K562 (cell line): ENCODE measurements at regions not wholly inside any gene's neighbourhood (a gene's known extent, or its start where the extent isn't known, plus 50 kb on each side); places are given as distances from the start of the nearest gene placed in this dataset.

Source experiments
- ATAC-seq: fragments of 200-7000 bp; cut with Tn5 transposase; 3 replicates; pipeline ENCODE4 v1.9.1; 2020; ENCODE audit warnings: moderate library complexity
- BruUV-seq: library from RNA; stranded (reverse); fragments of 400-500 nt; replicated peaks from 2 replicates; lab custom pipeline; 2021; lab: Mats Ljungman, UMichigan
- CTCF ChIA-PET: fragments of 300-600 bp; formaldehyde crosslinking; extraction: SDS; loops from one replicate; lab custom pipeline; 2021; ENCODE audit warnings: low intra/inter-chr PET ratio; lab: Yijun Ruan, JAX
- POLR2A ChIA-PET: fragments of 300-600, 350-650 bp; sonication (Branson Sonifier 250); formaldehyde crosslinking; extraction: SDS; loops from one replicate; lab custom pipeline; 2021; ENCODE audit warnings: antibody characterized with exemption, inconsistent platforms; lab: Yijun Ruan, JAX
- DNase-seq, 4 experiments: peaks; one replicate each; pipeline versions ENCODE4 v3.0.0 to v3.0.0-alpha.2; 2011 to 2018; ENCODE audit warnings: low spot score in 3 of 4, mixed read lengths in 3 of 4; ENCODE audit errors: extremely low read depth in 1 of 4
- FAIRE-seq: peaks from 2 replicates; lab custom pipeline; 2011; peaks lifted over from hg19 to GRCh38; lab: Jason Lieb, UNC
- H2AFZ ChIP-seq: 2 replicates; pipeline ENCODE4 v1.6.0; 2011; ENCODE audit warnings: low read depth, low read length, control low read depth, inconsistent platforms
- H3K27ac ChIP-seq: fragments of 200-600 bp; 3 replicates; pipeline ENCODE4 v1.8.0; 2011; ENCODE audit warnings: low read depth, mild to moderate bottlenecking, control low read depth, inconsistent platforms, low read length, moderate library complexity, mixed read lengths; ENCODE audit errors: extremely low read depth
- H3K27me3 ChIP-seq, 2 experiments: fragments of 300-600 bp in 1 of 2; 2 replicates in 1 of 2; 3 replicates in 1 of 2; pipeline versions ENCODE4 v1.6.0 to v1.8.0; 2011; ENCODE audit warnings: inconsistent platforms in 2 of 2, low read length in 2 of 2, mild to moderate bottlenecking in 1 of 2, mixed read lengths in 1 of 2, moderate library complexity in 1 of 2; ENCODE audit not compliant: control insufficient read depth in 2 of 2, insufficient read depth in 2 of 2
- H3K36me3 ChIP-seq: fragments of 300-600 bp; 3 replicates; pipeline ENCODE4 v1.8.0; 2011; ENCODE audit warnings: mild to moderate bottlenecking, low read length, inconsistent platforms; ENCODE audit not compliant: control insufficient read depth, insufficient read depth
- H3K4me1 ChIP-seq, 2 experiments: fragments of 200-600 bp in 1 of 2; replicated peaks in 1 of 2; 2 replicates in 1 of 2; 3 replicates in 1 of 2; pipeline versions ENCODE4 v1.5.1 to v1.8.0; 2011; ENCODE audit warnings: inconsistent platforms in 2 of 2, low read length in 2 of 2, mild to moderate bottlenecking in 1 of 2, mixed read lengths in 1 of 2, moderate library complexity in 1 of 2; ENCODE audit not compliant: control insufficient read depth in 2 of 2, insufficient read depth in 2 of 2
- H3K4me2 ChIP-seq: 2 replicates; pipeline ENCODE4 v1.6.1; 2011; ENCODE audit warnings: low read length, control low read depth, inconsistent platforms, mixed read lengths; ENCODE audit not compliant: insufficient read depth
- H3K4me3 ChIP-seq: fragments of 200-600 bp; sonication (generic), shearing (Covaris generic); 2 replicates; pipeline ENCODE4 v1.5.1; 2016; ENCODE audit warnings: control low read depth, inconsistent platforms
- H3K79me2 ChIP-seq: fragments of 200-600 bp; 3 replicates; pipeline ENCODE4 v1.8.0; 2011; ENCODE audit warnings: low read length, inconsistent platforms; ENCODE audit not compliant: control insufficient read depth, insufficient read depth
- H3K9ac ChIP-seq, 2 experiments: 2 replicates each; pipeline versions ENCODE4 v1.6.0 to v1.6.1; 2011; ENCODE audit warnings: low read depth in 2 of 2, low read length in 2 of 2, control low read depth in 1 of 2, inconsistent platforms in 1 of 2, mild to moderate bottlenecking in 1 of 2, mixed read lengths in 1 of 2; ENCODE audit not compliant: insufficient read depth in 1 of 2
- H3K9me1 ChIP-seq: one replicate; pipeline ENCODE4 v1.6.0; 2011; ENCODE audit warnings: inconsistent platforms, mild to moderate bottlenecking, low read length, moderate library complexity; ENCODE audit not compliant: control insufficient read depth, insufficient read depth
- H3K9me3 ChIP-seq: replicated peaks from 2 replicates; pipeline ENCODE4 v1.5.1; 2011; ENCODE audit warnings: low read depth, low read length, inconsistent platforms; ENCODE audit not compliant: control insufficient read depth, insufficient read depth
- H4K20me1 ChIP-seq: replicated peaks from 2 replicates; pipeline ENCODE4 v1.6.1; 2011; ENCODE audit warnings: low read length, inconsistent platforms, mixed read lengths; ENCODE audit not compliant: control insufficient read depth, insufficient read depth
- BHLHE40 ChIP-seq: IDR thresholded peaks from 2 replicates; pipeline ENCODE4 v1.6.1; 2011; ENCODE audit warnings: low read length, improper control_type of control experiment
- HMGXB4 ChIP-seq: sonication (generic); formaldehyde crosslinking; IDR thresholded peaks from 2 replicates; pipeline ENCODE4 v1.8.1; 2023; ENCODE audit warnings: mild to moderate bottlenecking, missing genetic modification reagents
- KDM4B ChIP-seq, 2 experiments: fragments of 450-650 bp in 1 of 2; sonication (generic) in 1 of 2; IDR thresholded peaks; 2 replicates each; pipeline ENCODE4 v1.6.1; 2016 to 2017; ENCODE audit warnings: borderline replicate concordance in 2 of 2, antibody characterized with exemption in 1 of 2, low read depth in 1 of 2, mild to moderate bottlenecking in 1 of 2
- MEIS2 ChIP-seq: fragments of 450-650 bp; IDR thresholded peaks from 2 replicates; pipeline ENCODE4 v1.6.1; 2014; ENCODE audit warnings: mild to moderate bottlenecking; ENCODE audit not compliant: partially characterized antibody
- NFRKB ChIP-seq: fragments of 450-650 bp; IDR thresholded peaks from 2 replicates; pipeline ENCODE4 v1.6.1; 2016; ENCODE audit warnings: low read depth
- RBM14 ChIP-seq: fragments of 200-400 bp; formaldehyde crosslinking; IDR thresholded peaks from 2 replicates; pipeline ENCODE4 v1.6.1; 2018; ENCODE audit warnings: low read depth, mild to moderate bottlenecking, low read length, moderate library complexity, borderline replicate concordance; ENCODE audit not compliant: insufficient read depth
- ZNF232 ChIP-seq: sonication (generic); formaldehyde crosslinking; IDR thresholded peaks from 2 replicates; pipeline ENCODE4 v1.8.0; 2022; ENCODE audit warnings: mild to moderate bottlenecking, missing genetic modification reagents
- ZNF347 ChIP-seq: fragments of 450-650 bp; formaldehyde crosslinking; IDR thresholded peaks from 2 replicates; pipeline ENCODE4 v1.4.0; 2020; ENCODE audit warnings: low read depth, mild to moderate bottlenecking, moderate library complexity
- ZNF408 ChIP-seq: fragments of 250-450 bp; sonication (Bioruptor Pico); IDR thresholded peaks from 2 replicates; pipeline ENCODE4 v1.4.0; 2020; ENCODE audit warnings: low read depth, mild to moderate bottlenecking, moderate library complexity
- WGBS: fragments of 100-300 bp; shearing (Covaris generic); methylation state at CpG from one replicate; pipeline ENCODE4 v1.1.6; 2016; ENCODE audit warnings: low coverage, mixed read lengths; ENCODE audit not compliant: insufficient coverage; ENCODE audit errors: missing lambda C conversion rate; 5-methylcytosine and 5-hydroxymethylcytosine counted together
- in situ Hi-C: fragments of 300-500 bp; cut with MboI; formaldehyde crosslinking; loops from 4 replicates; pipeline ENCODE4 v1.15.0; 2018; ENCODE audit warnings: inconsistent platforms, mixed read lengths
- intact Hi-C: fragments of 100-400 bp; cut with micrococcal nuclease; formaldehyde crosslinking; loops from 2 replicates; pipeline ENCODE4 v1.14.2; 2022

- ATAC-seq (no peak), FAIRE-seq (no peak), DNase-seq (no peak)
- Histone ChIP-seq H3K9ac (no peak overlapping the region), H3K4me1 (no peaks in the 10 kb centered on the region), H3K4me3 (no peak overlapping the region), H3K27ac (no peak overlapping the region), H3K4me2 (no peak overlapping the region), H3K9me3 (no peaks in the 10 kb centered on the region), H4K20me1 (no peaks in the 10 kb centered on the region), H3K79me2 (no peaks in the 10 kb centered on the region), H3K36me3 (no peaks in the 10 kb centered on the region), H3K9me1 (no peaks in the 10 kb centered on the region), H2AFZ (no peak overlapping the region), H3K27me3 (no peaks in the 10 kb centered on the region)
- POLR2A ChIA-PET: interaction anchor here (0.6 kb wide), 1 partner anchor 22 kb away, joined by 3 read pairs; no protein-coding TSS in a partner anchor
- 0% methylated on average over 6 of the region's 6 CpGs for WGBS
- intact Hi-C loops: no loop called here
- no TSS peak for BruUV-seq
- in situ Hi-C loops: no loop called here
- CTCF ChIA-PET: no interaction called here
- TF ChIP-seq HMGXB4 (CRISPR knock-in tag): no peak
- TF ChIP-seq RBM14: no peak
- TF ChIP-seq ZNF232 (CRISPR knock-in tag): no peak
- no peak for TF ChIP-seq MEIS2
- no peak for TF ChIP-seq BHLHE40
- no peak for TF ChIP-seq ZNF408
- TF ChIP-seq NFRKB: no peak
- no peak for TF ChIP-seq ZNF347
- TF ChIP-seq KDM4B (IDR thresholded peaks at IDR 0.05; ENCODE audit: borderline replicate concordance in 2 of 2, low read depth in 1 of 2): no peak
Observed at GRCh38 chr14:98913967-98914650, 357.9 kb downstream of the BCL11B start.
